ENCODE measurements at regions not wholly inside any gene's neighbourhood (a gene's known extent, or its start where the extent isn't known, plus 50 kb on each side); places are given as distances from the start of the nearest gene placed in this dataset.
"Not testable (repeated sequence)": the region's sequence is repeated elsewhere in the genome, so short reads cannot be mapped to it uniquely, and the experiment has no call there.

- no peak for DNase-seq
Measured at GRCh38 chr4:167842487-167842886, 249.8 kb upstream of the ANXA10 start.

GRCh38 chr4:167854881-167855280 is 237.5 kb upstream of the ANXA10 start:
- peak; percentile 23 for DNase-seq

DNA sequence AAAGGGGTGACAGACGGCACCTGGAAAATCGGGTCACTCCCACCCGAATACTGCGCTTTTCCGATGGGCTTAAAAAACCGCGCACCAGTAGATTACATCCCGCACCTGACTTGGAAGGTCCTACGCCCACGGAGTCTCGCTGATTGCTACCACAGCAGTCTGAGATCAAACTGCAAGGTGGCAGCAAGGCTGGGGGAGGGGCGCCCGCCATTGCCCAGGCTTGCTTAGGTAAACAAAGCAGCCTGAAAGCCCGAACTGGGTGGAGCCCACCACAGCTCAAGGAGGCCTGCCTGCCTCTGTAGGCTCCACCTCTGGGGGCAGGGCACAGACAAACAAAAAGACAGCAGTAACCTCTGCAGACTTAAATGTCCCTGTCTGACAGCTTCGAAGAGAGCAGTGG is 234.2 kb upstream of the ANXA10 start:
- not testable (repeated sequence) for DNase-seq

- DNase-seq: no peak
Measured at GRCh38 chr4:167867191-167867590, 225.1 kb upstream of the ANXA10 start.

DNA sequence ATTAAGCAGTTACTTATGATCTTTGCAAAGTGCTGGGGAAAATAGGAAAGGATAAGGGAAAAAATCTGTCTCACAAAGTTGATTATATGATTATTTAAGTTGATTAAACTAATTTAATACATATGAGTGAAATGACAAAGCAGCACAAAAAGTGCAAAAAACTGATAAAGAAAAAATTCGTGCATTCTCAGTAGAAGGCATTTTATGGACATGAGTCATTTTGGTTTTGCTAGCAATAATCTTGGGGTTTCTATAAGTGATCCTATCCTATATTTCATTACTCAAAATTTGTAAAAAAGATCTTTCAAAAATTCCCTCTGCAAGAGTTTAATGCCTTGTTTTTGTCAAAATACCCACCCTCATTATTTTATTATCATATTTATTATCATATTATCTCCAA is 224.2 kb upstream of the ANXA10 start:
- DNase-seq: peak; percentile 58

DNA sequence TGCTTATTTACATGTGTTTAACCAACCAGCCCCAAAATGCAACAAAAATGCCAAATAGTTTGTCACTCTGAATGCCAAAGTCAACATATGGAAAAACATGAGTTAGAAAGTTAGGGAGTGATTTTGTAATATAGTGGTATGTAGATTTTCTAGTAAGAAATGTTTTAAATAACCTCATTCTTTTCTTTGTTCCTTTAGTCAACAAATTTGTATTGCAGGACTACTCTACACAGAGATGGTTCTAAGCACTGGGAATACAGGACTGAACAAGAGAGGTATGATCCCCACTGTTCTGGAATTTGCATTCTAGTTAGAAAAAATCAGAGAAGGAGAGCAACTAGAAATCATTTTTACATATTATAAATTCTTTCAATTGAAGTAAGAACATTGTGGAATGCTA is 218.8 kb upstream of the ANXA10 start:
- peak; percentile 90 for DNase-seq

- DNase-seq: not testable (repeated sequence)
Measured at GRCh38 chr4:167876091-167876490, 216.2 kb upstream of the ANXA10 start.

DNA sequence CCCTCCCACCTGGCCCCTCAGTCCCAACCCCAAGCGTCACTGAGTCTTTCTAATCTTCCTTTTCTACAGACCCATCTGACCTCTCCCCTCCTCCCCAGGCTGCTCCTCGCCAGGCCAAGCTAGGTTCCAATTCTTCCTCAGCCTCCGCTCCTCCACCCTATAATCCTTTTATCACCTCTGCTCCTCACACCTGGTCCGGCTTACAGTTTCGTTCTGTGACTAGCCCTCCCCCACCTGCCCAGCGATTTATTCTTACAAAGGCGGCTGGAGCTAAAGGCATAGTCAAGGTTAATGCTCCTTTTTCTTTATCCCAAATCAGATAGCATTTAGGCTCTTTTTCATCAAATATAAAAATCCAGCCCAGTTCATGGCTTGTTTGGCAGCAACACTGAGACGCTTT is 214.5 kb upstream of the ANXA10 start:
- not testable (repeated sequence) for DNase-seq

GRCh38 chr4:167883266-167883665 is 209.1 kb upstream of the ANXA10 start:
- DNase-seq: no peak

DNA sequence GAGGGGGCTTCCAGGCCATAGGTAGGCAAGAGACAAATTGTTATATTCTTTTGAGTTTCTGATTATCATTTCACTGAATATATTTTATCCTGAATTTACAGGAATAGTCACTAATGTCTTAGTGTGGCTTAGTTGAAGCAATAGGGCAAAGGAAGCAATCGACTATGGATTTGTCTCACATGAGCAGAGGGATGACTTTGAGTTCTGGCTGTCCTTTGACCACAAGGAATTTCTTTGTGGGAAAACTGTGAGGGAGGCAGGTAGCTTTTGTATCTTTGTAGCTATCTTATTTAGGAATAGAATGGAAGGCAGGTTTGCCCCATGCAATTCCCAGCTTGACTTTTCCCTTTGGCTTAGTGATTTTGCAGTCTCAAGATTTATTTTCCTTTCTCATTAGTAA is 207.3 kb upstream of the ANXA10 start:
- DNase-seq: no peak

DNA sequence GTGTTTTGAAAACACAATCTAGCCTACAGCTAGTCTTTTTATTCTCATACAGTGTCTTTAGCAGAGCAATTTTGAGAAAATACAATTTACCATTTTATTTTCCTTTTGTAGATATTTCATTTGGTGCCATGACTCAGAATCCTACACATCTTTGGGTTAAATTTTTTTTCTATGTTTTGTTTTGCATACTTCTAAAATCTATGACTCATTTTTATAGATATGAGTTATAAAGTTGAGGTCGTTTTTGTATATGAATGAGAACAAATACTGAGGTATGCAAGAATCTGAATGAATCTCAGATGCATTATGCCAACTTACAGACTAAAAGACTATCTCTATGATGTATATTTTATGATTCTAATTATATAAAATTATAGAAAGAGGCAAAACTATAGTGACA is 206.5 kb upstream of the ANXA10 start:
- DNase-seq: peak; percentile 55

GRCh38 chr4:167887726-167888125 is 204.6 kb upstream of the ANXA10 start:
- DNase-seq: no peak

DNA sequence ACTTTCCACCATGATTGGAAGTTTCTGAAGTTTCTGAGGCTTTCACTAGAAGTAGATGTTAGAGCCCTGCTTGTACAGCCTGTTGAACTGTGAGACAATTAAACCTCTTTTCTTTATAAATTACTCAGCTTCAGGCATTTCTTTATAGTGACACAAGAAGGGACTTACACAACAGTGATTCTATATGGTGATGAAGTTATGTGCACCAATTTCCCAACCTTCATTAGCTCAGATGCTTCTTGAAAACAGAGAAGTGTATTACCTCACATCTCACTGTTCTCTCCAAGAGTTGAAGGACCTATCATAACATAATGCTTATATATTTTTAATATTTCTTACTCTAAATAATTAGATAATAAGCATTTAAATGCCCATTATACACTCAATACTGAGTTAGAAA is 202.1 kb upstream of the ANXA10 start:
- no peak for DNase-seq

GRCh38 chr4:167893531-167893930 is 198.8 kb upstream of the ANXA10 start:
- DNase-seq: no peak

GRCh38 chr4:167896260-167896659 is 196.1 kb upstream of the ANXA10 start:
- DNase-seq: not testable (repeated sequence)

GRCh38 chr4:167897116-167897515 is 195.2 kb upstream of the ANXA10 start:
- peak; percentile 30 for DNase-seq

DNA sequence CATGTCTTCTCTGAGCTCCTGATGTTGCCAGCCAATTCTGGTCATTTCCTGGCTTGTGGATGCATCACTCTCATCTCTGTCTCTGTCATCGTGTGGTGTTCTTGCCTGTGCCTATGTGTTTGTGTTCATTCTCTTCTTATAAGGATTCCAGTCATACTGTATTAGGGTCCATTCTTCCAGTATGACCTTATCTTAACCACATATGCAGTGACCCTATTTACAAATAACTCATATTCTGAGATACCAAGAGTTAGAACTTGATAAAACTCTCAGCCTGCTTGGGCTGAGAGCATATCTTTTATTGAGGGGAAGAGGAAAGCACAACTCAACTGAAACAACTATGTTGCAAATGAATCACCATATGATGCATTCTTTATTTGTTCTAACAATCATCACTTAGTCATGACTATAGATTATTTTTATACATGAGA is 189.0 kb upstream of the ANXA10 start:
- DNase-seq: peak; percentile 67

DNA sequence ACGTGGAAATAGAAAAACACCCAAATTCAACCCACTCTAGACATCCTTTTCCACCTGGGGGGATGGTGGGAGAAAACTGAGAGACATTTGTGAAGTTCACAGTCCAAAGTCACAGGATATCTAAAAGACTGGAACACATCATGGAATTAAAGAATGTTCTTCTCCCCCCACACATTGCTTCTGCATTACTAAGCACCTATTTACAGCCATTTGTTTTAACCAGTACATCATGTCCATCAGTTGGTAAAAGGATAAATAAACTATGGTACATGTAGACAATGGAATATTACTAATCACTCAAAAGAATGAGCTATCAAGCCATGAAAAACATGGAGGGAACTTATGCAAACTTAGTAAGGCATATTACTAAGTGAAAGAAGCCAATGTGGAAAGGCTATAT is 185.5 kb upstream of the ANXA10 start:
- DNase-seq: peak; percentile 24

DNA sequence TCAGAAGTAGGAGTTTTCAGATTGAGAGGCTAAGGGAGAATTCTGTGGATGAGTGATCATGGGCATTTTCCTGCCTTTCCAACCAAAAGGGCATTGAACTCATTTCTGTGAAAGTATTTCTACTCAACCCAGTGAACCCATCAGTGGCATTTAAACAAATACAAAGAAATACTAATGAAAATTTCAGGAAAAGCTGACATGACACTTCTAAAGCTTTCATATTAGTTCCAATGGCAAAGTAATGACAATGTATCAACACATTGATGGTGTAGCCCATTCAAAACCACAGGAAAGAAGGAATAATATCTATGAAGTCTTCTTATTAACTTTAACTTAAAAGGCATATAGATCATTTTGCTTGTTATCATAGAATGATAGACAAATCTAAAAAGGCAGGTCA is 183.5 kb upstream of the ANXA10 start:
- DNase-seq: no peak

DNA sequence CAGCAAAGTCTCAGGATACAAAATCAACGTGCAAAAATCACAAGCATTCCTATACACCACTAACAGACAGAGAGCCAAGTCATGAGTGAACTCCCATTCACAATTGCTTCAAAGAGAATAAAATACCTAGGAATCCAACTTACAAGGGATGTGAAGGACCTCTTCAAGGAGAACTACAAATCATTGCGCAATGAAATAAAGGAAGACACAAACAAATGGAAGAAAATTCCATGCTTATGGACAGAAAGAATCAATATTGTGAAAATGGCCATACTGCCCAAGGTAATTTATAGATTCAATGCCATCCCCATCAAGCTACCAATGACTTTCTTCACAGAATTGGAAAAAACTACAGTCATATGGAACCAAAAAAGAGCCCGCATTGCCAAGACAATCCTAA is 179.8 kb upstream of the ANXA10 start:
- not testable (repeated sequence) for DNase-seq

- DNase-seq: peak; percentile 4
Measured at GRCh38 chr4:167918077-167918476, 174.3 kb upstream of the ANXA10 start.

DNA sequence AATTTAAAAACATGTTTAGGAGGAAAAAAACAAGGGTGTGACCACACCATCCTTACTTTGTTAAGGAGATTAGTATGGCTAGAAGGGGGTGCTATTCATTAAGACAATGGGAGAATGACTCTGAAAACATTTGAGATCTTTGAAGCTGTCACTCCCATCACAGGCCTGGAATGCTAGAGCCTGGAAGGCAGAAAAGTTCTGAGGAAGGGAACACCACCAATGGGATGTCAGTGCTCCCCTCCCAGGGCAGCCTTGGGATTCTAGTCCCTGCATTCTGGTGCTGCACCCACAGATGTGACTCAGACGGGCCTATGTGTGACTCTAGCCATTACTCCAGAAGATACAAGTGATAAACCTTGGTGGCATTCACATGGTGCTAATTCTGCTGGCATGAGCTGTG is 162.2 kb upstream of the ANXA10 start:
- DNase-seq: peak; percentile 3

GRCh38 chr4:167934216-167934615 is 158.1 kb upstream of the ANXA10 start:
- DNase-seq: no peak

- DNase-seq: no peak
Measured at GRCh38 chr4:167939863-167940616, 152.3 kb upstream of the ANXA10 start.

All from fibroblast of skin of scalp (primary cell).